Upper lobe of left lung (tissue), 4 donors: ENCODE measurements at regions not wholly inside any gene's neighbourhood (a gene's known extent, or its start where the extent isn't known, plus 50 kb on each side); places are given as distances from the start of the nearest gene placed in this dataset.

Experiments used
- EP300 ChIP-seq, 4 donors: sonication (generic); formaldehyde crosslinking; IDR thresholded peaks; one replicate each; pipeline ENCODE4 v1.5.1; 2017; ENCODE audit warnings: antibody characterized with exemption in 4 of 4, control low read depth in 2 of 4
- POLR2A ChIP-seq, 4 donors: fragments of 450-650 bp; IDR thresholded peaks; one replicate each; pipeline ENCODE4 v1.5.1; 2016 to 2017; ENCODE audit warnings: antibody characterized with exemption in 4 of 4, mild to moderate bottlenecking in 2 of 4
- POLR2AphosphoS5 ChIP-seq, 2 donors: sonication (generic); formaldehyde crosslinking; IDR thresholded peaks; one replicate each; pipeline ENCODE4 v1.5.1; 2017; ENCODE audit warnings: antibody characterized with exemption in 2 of 2
- TF ChIP-seq, protein P1 (sequence below), 6 experiments: fragments of 450-650 bp in 4 of 6; fragments of 200-600 bp in 2 of 6; sonication (generic) in 2 of 6; IDR thresholded peaks; one replicate each; pipeline ENCODE4 v1.5.1; 2016 to 2019; ENCODE audit warnings: antibody characterized with exemption in 6 of 6

GRCh38 chr15:92833106-92833433, 67.1 kb upstream of the CHD2 start:
- TF ChIP-seq, protein P1, sequence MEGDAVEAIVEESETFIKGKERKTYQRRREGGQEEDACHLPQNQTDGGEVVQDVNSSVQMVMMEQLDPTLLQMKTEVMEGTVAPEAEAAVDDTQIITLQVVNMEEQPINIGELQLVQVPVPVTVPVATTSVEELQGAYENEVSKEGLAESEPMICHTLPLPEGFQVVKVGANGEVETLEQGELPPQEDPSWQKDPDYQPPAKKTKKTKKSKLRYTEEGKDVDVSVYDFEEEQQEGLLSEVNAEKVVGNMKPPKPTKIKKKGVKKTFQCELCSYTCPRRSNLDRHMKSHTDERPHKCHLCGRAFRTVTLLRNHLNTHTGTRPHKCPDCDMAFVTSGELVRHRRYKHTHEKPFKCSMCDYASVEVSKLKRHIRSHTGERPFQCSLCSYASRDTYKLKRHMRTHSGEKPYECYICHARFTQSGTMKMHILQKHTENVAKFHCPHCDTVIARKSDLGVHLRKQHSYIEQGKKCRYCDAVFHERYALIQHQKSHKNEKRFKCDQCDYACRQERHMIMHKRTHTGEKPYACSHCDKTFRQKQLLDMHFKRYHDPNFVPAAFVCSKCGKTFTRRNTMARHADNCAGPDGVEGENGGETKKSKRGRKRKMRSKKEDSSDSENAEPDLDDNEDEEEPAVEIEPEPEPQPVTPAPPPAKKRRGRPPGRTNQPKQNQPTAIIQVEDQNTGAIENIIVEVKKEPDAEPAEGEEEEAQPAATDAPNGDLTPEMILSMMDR (IDR thresholded peaks at IDR 0.05), result no peak
- TF ChIP-seq POLR2A (IDR thresholded peaks at IDR 0.05) (no peak), POLR2AphosphoS5 (IDR thresholded peaks at IDR 0.05) (no peak), EP300 (IDR thresholded peaks at IDR 0.05) (no peak)
